ENCODE measurements at regions not wholly inside any gene's neighbourhood (a gene's known extent, or its start where the extent isn't known, plus 50 kb on each side); places are given as distances from the start of the nearest gene placed in this dataset.

DNA sequence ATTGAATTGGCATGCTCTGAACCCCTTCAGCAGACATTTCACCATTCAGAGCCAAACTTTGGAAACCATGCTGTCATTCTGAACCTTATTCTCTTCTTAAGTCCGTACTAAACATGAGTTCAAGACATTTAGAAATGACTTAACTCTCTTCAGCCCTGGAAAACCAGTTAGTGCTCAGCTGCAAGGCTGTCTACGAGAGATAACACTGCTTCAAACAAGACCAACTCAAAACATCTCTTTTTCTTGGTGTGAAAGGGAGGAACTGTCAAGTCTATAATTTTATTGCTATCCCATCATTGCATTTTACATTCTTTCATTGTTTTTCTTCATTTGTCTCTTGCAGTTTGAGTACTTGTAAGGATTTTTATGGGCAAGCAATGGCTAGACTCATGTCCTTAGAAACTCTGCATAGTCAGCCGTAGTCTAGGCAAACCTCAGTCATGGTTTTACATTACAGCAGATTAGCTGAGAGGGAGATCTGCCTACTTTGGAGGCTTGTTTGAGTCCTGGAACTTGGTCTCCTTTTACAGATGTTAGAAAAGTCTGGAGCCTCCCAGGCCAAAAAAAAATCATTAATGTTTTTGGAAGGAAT, 120.6 kb upstream of the JADE1 start:
- no peak overlapping the region for H3K14ac ChIP-seq (replicated peaks; ENCODE audit: low read depth, low read length)
- H3K9me1 ChIP-seq (ENCODE audit: insufficient read depth, low read length) = no peaks in the 10 kb centered on the region
- H3K79me1 ChIP-seq (ENCODE audit: low read depth in 1 of 2, low read length in 2 of 2) = no peaks in the 10 kb centered on the region
- no peak overlapping the region for H3K27ac ChIP-seq (ENCODE audit: insufficient read depth, low read length)
- intact Hi-C loops (cut with micrococcal nuclease) (no loop called here), in situ Hi-C loops (cut with MboI; ENCODE audit: low sequenced_read_pairs) (no loop called here), dilution Hi-C loops (cut with HindIII; ENCODE audit: low sequenced_read_pairs, unreplicated experiment) (no loop called here)
- peaks cover 3% of the 10 kb centered on the region; the same call in 1 of the 2 replicates for H3K9me3 ChIP-seq (ENCODE audit: control insufficient read depth, insufficient read depth, low read length)
- H2BK20ac ChIP-seq (ENCODE audit: low read depth, low read length) = no peak overlapping the region
- H3K27me3 ChIP-seq (ENCODE audit: control insufficient read depth, insufficient read depth, low read length) = no peaks in the 10 kb centered on the region
- H3K9ac ChIP-seq (ENCODE audit: low read depth, low read length) = no peak overlapping the region
- H3K4me3 ChIP-seq (ENCODE audit: insufficient read depth, low read depth, low read length) = no peak overlapping the region
- no peak overlapping the region for H4K91ac ChIP-seq (ENCODE audit: insufficient read depth, low read depth, low read length)
- no peak overlapping the region for H2AFZ ChIP-seq (replicated peaks; ENCODE audit: low read length, poor library complexity)
- no peak overlapping the region for H3K23ac ChIP-seq (ENCODE audit: low read depth, low read length)
- H4K8ac ChIP-seq (ENCODE audit: low read depth in 2 of 2, low read length in 2 of 2) = no peak overlapping the region
- H2AK5ac ChIP-seq (ENCODE audit: low read depth, low read length) = no peak overlapping the region
- ChIA-PET CTCF (no interaction called here), POLR2A (ENCODE audit: unreplicated experiment) (no interaction called here)
- H2BK5ac ChIP-seq (ENCODE audit: low read depth, low read length, poor library complexity, severe bottlenecking) = no peak overlapping the region
- WGBS, 2 experiments (ENCODE audit: extremely low coverage in 2 of 2, insufficient read length in 1 of 2) = no CpG with 5 or more reads among the region's 3 CpGs
- DNase-seq (no peak), ATAC-seq (ENCODE audit: low read depth) (no peak)
- H2BK15ac ChIP-seq (ENCODE audit: low read depth, low read length) = no peak overlapping the region
- no peaks in the 10 kb centered on the region for H4K20me1 ChIP-seq (ENCODE audit: insufficient read depth, low read length)
- no peaks in the 10 kb centered on the region for H3K4me1 ChIP-seq (ENCODE audit: control insufficient read depth, insufficient read depth, low read length)
- no peak overlapping the region for H2BK120ac ChIP-seq (ENCODE audit: low read depth, low read length)
- BruUV-seq (replicated peaks) = no TSS peak
- no peak overlapping the region for H3K18ac ChIP-seq (ENCODE audit: low read depth, low read length)
- no peak overlapping the region for H3K4ac ChIP-seq (ENCODE audit: low read depth, low read length)
- no peak overlapping the region for H4K5ac ChIP-seq (ENCODE audit: low read depth, low read length)
- no peaks in the 10 kb centered on the region for H3K36me3 ChIP-seq (ENCODE audit: control insufficient read depth, insufficient read depth, low read length)
- no peak overlapping the region for H3K56ac ChIP-seq (ENCODE audit: extremely low read depth, insufficient read depth, low read length)
- H2AK9ac ChIP-seq (replicated peaks; ENCODE audit: low read depth, low read length, poor library complexity) = no peak overlapping the region
- no peak for TF ChIP-seq BHLHE40 (IDR thresholded peaks at IDR 0.05; ENCODE audit: low read depth, low read length)
- no peak overlapping the region for H3K4me2 ChIP-seq (ENCODE audit: low read depth, low read length)

Data from IMR-90 (cell line).